Stimulated activated CD4-positive, alpha-beta T cell treated with anti-CD3 and anti-CD28 coated beads, Interleukin-4, amount 100 ng/mL, for 24 hours (primary cell): ENCODE measurements at regions not wholly inside any gene's neighbourhood (a gene's known extent, or its start where the extent isn't known, plus 50 kb on each side); places are given as distances from the start of the nearest gene placed in this dataset.
"Not testable (repeated sequence)": the region's sequence is repeated elsewhere in the genome, so short reads cannot be mapped to it uniquely, and the experiment has no call there.

Experiments used
- DNase-seq: peaks from one replicate; pipeline ENCODE4 v3.0.0-alpha.2; 2020

GRCh38 chr9:96130970-96131369 lies 171.0 kb downstream of the HSD17B3 start:
- DNase-seq: no peak

GRCh38 chr9:96129747-96130146 lies 172.2 kb downstream of the HSD17B3 start:
- no peak for DNase-seq

GRCh38 chr9:96128880-96129279 lies 173.1 kb downstream of the HSD17B3 start:
- no peak for DNase-seq

GRCh38 chr9:96126321-96126881 lies 175.6 kb downstream of the HSD17B3 start:
- DNase-seq: no peak

- no peak for DNase-seq
These were observed 176.4 kb downstream of the HSD17B3 start for GRCh38 chr9:96125624-96126023.

GRCh38 chr9:96122751-96123150 lies 179.2 kb downstream of the HSD17B3 start:
- DNase-seq: no peak

- no peak for DNase-seq
These were observed 179.7 kb downstream of the HSD17B3 start for GRCh38 chr9:96122282-96122681.

GRCh38 chr9:96121136-96121535 lies 180.8 kb downstream of the HSD17B3 start:
- no peak for DNase-seq

- no peak for DNase-seq
These were observed 184.4 kb downstream of the HSD17B3 start for GRCh38 chr9:96117398-96118080.

GRCh38 chr9:96116275-96117064 lies 185.5 kb downstream of the HSD17B3 start:
- DNase-seq: no peak

- no peak for DNase-seq
These were observed 186.1 kb downstream of the HSD17B3 start for GRCh38 chr9:96115836-96116235.

GRCh38 chr9:96113032-96113431 lies 188.9 kb downstream of the HSD17B3 start:
- no peak for DNase-seq

GRCh38 chr9:96109680-96110351 lies 192.2 kb downstream of the HSD17B3 start:
- DNase-seq: no peak

GRCh38 chr9:96108691-96109380 lies 193.1 kb downstream of the HSD17B3 start:
- DNase-seq: no peak

GRCh38 chr9:96107436-96107835 lies 194.5 kb downstream of the HSD17B3 start:
- no peak for DNase-seq

- DNase-seq: no peak
These were observed 201.3 kb downstream of the HSD17B3 start for GRCh38 chr9:96100385-96101300.

GRCh38 chr9:96090630-96091029 lies 211.3 kb downstream of the HSD17B3 start:
- not testable (repeated sequence) for DNase-seq

GRCh38 chr9:96089452-96090085 lies 212.4 kb downstream of the HSD17B3 start:
- DNase-seq: no peak

- DNase-seq: no peak
These were observed 213.0 kb downstream of the ERCC6L2 start for GRCh38 chr9:96088510-96088909.

GRCh38 chr9:96087669-96088299 lies 212.3 kb downstream of the ERCC6L2 start:
- DNase-seq: no peak
